Mesendoderm (in vitro differentiated cells): ENCODE measurements at regions not wholly inside any gene's neighbourhood (a gene's known extent, or its start where the extent isn't known, plus 50 kb on each side); places are given as distances from the start of the nearest gene placed in this dataset.

Experiments
- DNase-seq: peaks from one replicate; pipeline ENCODE4 v3.0.0; 2013
- H2AK5ac ChIP-seq: 2 replicates; pipeline ENCODE4 v1.6.1; 2013; ENCODE audit warnings: low read length, inconsistent platforms
- H2BK120ac ChIP-seq: 2 replicates; pipeline ENCODE4 v1.6.1; 2013; ENCODE audit warnings: low read depth, mild to moderate bottlenecking, low read length, moderate library complexity, mixed read lengths
- H2BK15ac ChIP-seq: replicated peaks from 2 replicates; pipeline ENCODE4 v1.6.1; 2013; ENCODE audit warnings: low read depth, mild to moderate bottlenecking, moderate library complexity
- H2BK5ac ChIP-seq: 2 replicates; pipeline ENCODE4 v1.6.1; 2013; ENCODE audit warnings: low read length, inconsistent platforms
- H3K18ac ChIP-seq: 2 replicates; pipeline ENCODE4 v1.6.1; 2013; ENCODE audit warnings: mild to moderate bottlenecking, low read length, mixed read lengths
- H3K23ac ChIP-seq: one replicate; pipeline ENCODE4 v1.6.1; 2013; ENCODE audit warnings: low read length
- H3K27ac ChIP-seq: 2 replicates; pipeline ENCODE4 v1.5.1; 2013; ENCODE audit warnings: low read depth, mild to moderate bottlenecking, inconsistent platforms, low read length, moderate library complexity
- H3K27me3 ChIP-seq: 2 replicates; pipeline ENCODE4 v1.6.1; 2013; ENCODE audit warnings: low read length, control low read depth, mild to moderate bottlenecking, inconsistent platforms; ENCODE audit not compliant: insufficient read depth, poor library complexity
- H3K36me3 ChIP-seq: 2 replicates; pipeline ENCODE4 v1.6.1; 2013; ENCODE audit warnings: low read length, inconsistent platforms; ENCODE audit not compliant: control insufficient read depth, insufficient read depth
- H3K4ac ChIP-seq: one replicate; pipeline ENCODE4 v1.6.1; 2013; ENCODE audit warnings: low read depth, mild to moderate bottlenecking, low read length, moderate library complexity
- H3K4me1 ChIP-seq: 2 replicates; pipeline ENCODE4 v1.6.1; 2013; ENCODE audit warnings: low read depth, low read length, inconsistent platforms; ENCODE audit not compliant: control insufficient read depth
- H3K4me2 ChIP-seq: 2 replicates; pipeline ENCODE4 v1.6.1; 2013; ENCODE audit warnings: low read length
- H3K4me3 ChIP-seq: 2 replicates; pipeline ENCODE4 v1.5.1; 2013; ENCODE audit warnings: mild to moderate bottlenecking, low read length
- H3K56ac ChIP-seq: one replicate; pipeline ENCODE4 v1.6.1; 2013; ENCODE audit warnings: low read length
- H3K79me1 ChIP-seq: 2 replicates; pipeline ENCODE4 v1.6.1; 2013; ENCODE audit warnings: low read length, inconsistent platforms
- H3K79me2 ChIP-seq: 2 replicates; pipeline ENCODE4 v1.6.1; 2013; ENCODE audit warnings: mild to moderate bottlenecking, low read length; ENCODE audit not compliant: control insufficient read depth, insufficient read depth
- H3K9ac ChIP-seq: 2 replicates; pipeline ENCODE4 v1.6.1; 2013; ENCODE audit warnings: low read length, inconsistent platforms
- H4K5ac ChIP-seq: one replicate; pipeline ENCODE4 v1.6.1; 2013; ENCODE audit warnings: low read length
- H4K8ac ChIP-seq: one replicate; pipeline ENCODE4 v1.6.1; 2013; ENCODE audit warnings: low read depth, mild to moderate bottlenecking, control low read depth, low read length, moderate library complexity
- WGBS: extraction: QIAGEN DNeasy Blood & Tissue Kit; methylation state at CpG from one replicate; pipeline ENCODE4 v1.1.7; 2013; ENCODE audit warnings: low lambda C conversion rate, missing lambda C conversion rate; ENCODE audit not compliant: insufficient coverage; ENCODE audit errors: extremely low coverage; 5-methylcytosine and 5-hydroxymethylcytosine counted together

DNA sequence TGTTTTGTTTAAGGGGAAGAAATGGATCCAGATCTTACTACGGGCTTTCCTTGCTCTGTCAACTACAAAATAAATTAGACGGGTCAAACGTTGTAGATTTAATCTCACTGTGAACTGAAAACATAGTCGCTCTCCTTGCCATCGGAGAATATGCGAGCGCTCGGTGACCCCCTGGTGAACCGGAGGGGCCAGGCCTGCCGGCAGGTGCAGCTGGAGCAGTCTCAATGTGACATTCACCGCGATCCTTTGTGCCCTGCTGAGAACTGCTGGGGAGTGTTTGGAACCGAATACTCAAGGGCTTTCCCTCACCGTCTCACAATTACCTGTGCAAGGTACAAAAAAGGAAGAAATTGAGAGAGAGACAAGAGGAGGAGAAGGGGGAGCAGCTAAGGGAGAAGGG is 174.1 kb upstream of the GPR26 start:
- DNase-seq = no peak
- H3K4me1 ChIP-seq = peaks cover 2% of the 10 kb centered on the region
- no peak overlapping the region for H2AK5ac ChIP-seq
- no peaks in the 10 kb centered on the region for H3K36me3 ChIP-seq
- no peak overlapping the region for H4K8ac ChIP-seq
- H3K4me3 ChIP-seq = no peak overlapping the region
- H4K5ac ChIP-seq = no peak overlapping the region
- no peak overlapping the region for H3K56ac ChIP-seq
- H3K4me2 ChIP-seq = no peak overlapping the region
- no peak overlapping the region for H2BK15ac ChIP-seq
- H3K79me1 ChIP-seq = no peaks in the 10 kb centered on the region
- no peak overlapping the region for H2BK5ac ChIP-seq
- H3K79me2 ChIP-seq = no peaks in the 10 kb centered on the region
- no peak overlapping the region for H3K4ac ChIP-seq
- no peak overlapping the region for H3K23ac ChIP-seq
- H3K27ac ChIP-seq = no peak overlapping the region
- no CpG with 5 or more reads among the region's 14 CpGs for WGBS
- no peak overlapping the region for H3K9ac ChIP-seq
- H2BK120ac ChIP-seq = no peak overlapping the region
- no peak overlapping the region for H3K18ac ChIP-seq
- H3K27me3 ChIP-seq = no peaks in the 10 kb centered on the region

DNA sequence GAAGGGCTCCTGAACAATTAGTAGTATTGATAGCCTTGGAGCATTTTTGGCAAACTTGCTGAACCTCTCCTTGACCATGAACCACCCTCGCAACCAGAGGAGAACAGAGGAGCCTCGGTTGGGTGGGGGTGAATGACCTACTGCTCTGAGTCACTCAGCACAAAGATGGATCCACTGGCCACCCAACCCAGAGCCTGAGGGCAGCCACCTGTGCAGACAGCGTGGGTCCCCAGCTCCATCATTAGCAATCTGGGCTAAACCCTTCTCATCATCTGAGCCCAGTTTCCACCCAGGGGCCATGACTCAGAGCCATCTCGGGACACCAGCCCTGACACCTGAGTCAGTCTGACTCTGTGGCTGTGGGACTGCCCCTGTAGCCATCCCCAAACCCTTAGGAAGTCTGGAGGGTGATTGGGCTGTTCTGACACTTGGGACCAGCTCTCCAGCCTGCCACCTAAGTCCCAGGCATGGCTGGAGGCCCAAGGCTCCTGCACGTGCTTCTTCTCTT is 171.8 kb upstream of the GPR26 start:
- no peak overlapping the region for H3K4me3 ChIP-seq
- peaks cover 4% of the 10 kb centered on the region for H3K4me1 ChIP-seq
- no peaks in the 10 kb centered on the region for H3K27me3 ChIP-seq
- no peaks in the 10 kb centered on the region for H3K79me2 ChIP-seq
- H2AK5ac ChIP-seq = no peak overlapping the region
- H2BK15ac ChIP-seq = no peak overlapping the region
- H3K36me3 ChIP-seq = no peaks in the 10 kb centered on the region
- H4K8ac ChIP-seq = no peak overlapping the region
- no peaks in the 10 kb centered on the region for H3K79me1 ChIP-seq
- H3K56ac ChIP-seq = no peak overlapping the region
- H3K9ac ChIP-seq = no peak overlapping the region
- DNase-seq = no peak
- H2BK5ac ChIP-seq = no peak overlapping the region
- H3K23ac ChIP-seq = no peak overlapping the region
- no CpG with 5 or more reads among the region's 5 CpGs for WGBS
- no peak overlapping the region for H2BK120ac ChIP-seq
- H3K27ac ChIP-seq = no peak overlapping the region
- no peak overlapping the region for H4K5ac ChIP-seq
- H3K4me2 ChIP-seq = no peak overlapping the region
- H3K4ac ChIP-seq = no peak overlapping the region
- H3K18ac ChIP-seq = no peak overlapping the region

DNA sequence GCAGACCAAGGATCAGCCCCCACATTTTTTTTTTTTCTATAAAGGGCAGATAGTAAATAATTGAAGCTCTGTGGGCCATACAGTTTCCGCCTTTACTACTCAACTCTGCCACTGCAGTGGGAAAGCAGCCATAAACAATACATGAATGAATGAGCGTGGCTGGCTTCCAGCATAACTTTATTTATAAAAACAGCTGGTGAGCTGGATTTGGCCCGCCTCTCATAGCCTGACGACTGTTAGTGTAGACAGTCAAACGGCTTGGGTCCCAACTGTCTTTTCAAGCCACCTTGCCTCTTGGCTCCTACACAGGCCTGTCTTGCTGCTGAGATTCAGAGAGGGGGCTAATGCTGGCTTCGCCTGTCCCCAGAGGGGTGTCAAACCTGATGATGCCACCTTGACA is 169.8 kb upstream of the GPR26 start:
- no peak overlapping the region for H3K56ac ChIP-seq
- WGBS = no CpG with 5 or more reads among the region's 6 CpGs
- H3K23ac ChIP-seq = no peak overlapping the region
- DNase-seq = no peak
- no peaks in the 10 kb centered on the region for H3K27me3 ChIP-seq
- no peak overlapping the region for H2BK5ac ChIP-seq
- no peak overlapping the region for H3K9ac ChIP-seq
- H3K4me1 ChIP-seq = peaks cover 4% of the 10 kb centered on the region
- H3K79me1 ChIP-seq = no peaks in the 10 kb centered on the region
- no peak overlapping the region for H3K18ac ChIP-seq
- no peak overlapping the region for H4K5ac ChIP-seq
- no peak overlapping the region for H4K8ac ChIP-seq
- H3K4me3 ChIP-seq = no peak overlapping the region
- no peak overlapping the region for H2BK15ac ChIP-seq
- H3K79me2 ChIP-seq = no peaks in the 10 kb centered on the region
- H2AK5ac ChIP-seq = no peak overlapping the region
- no peaks in the 10 kb centered on the region for H3K36me3 ChIP-seq
- H3K4ac ChIP-seq = no peak overlapping the region
- no peak overlapping the region for H3K4me2 ChIP-seq
- no peak overlapping the region for H3K27ac ChIP-seq
- H2BK120ac ChIP-seq = no peak overlapping the region

DNA sequence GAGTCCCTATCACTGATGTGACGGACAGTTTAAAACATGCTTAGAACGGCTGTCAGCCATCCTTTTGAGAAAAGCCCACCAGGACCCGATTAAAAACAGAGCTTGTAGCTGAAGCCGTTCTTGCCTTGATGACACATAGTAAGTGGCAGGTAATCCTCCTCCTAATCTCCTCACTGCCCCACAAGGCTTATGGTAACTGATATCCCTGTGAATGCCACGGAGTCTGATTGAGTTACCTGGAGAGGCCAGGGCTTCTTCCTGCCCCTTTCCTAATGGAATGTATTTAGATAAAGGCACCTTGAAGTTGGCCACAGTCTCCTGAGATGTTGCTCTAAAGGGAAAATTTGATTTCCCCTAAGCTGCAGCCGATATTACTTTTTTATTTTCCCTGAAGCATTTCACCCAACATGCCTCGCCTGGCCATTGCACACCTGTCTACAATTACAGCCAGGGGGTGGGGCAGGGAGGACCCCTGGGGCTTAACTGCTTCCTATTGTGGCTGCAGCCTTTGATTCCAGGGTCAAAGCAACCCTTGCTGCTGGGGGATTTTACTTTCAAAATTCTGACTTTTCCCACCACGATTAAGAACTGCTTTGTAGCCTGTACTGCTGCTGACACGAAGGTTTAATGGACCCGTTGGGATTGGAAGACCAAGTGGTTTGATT is 169.0 kb upstream of the GPR26 start:
- Histone ChIP-seq H4K8ac (no peak overlapping the region), H2AK5ac (no peak overlapping the region), H2BK5ac (no peak overlapping the region), H3K18ac (no peak overlapping the region), H3K9ac (no peak overlapping the region), H3K4me1 (peaks cover 4% of the 10 kb centered on the region), H3K4me2 (no peak overlapping the region), H3K27ac (no peak overlapping the region), H3K36me3 (no peaks in the 10 kb centered on the region), H3K23ac (no peak overlapping the region), H3K27me3 (no peaks in the 10 kb centered on the region), H2BK15ac (no peak overlapping the region), H3K79me2 (no peaks in the 10 kb centered on the region), H2BK120ac (no peak overlapping the region), H3K79me1 (no peaks in the 10 kb centered on the region), H3K56ac (no peak overlapping the region), H3K4me3 (no peak overlapping the region), H3K4ac (no peak overlapping the region), H4K5ac (no peak overlapping the region)
- no CpG with 5 or more reads among the region's 10 CpGs for WGBS
- peak; percentile 71 for DNase-seq

DNA sequence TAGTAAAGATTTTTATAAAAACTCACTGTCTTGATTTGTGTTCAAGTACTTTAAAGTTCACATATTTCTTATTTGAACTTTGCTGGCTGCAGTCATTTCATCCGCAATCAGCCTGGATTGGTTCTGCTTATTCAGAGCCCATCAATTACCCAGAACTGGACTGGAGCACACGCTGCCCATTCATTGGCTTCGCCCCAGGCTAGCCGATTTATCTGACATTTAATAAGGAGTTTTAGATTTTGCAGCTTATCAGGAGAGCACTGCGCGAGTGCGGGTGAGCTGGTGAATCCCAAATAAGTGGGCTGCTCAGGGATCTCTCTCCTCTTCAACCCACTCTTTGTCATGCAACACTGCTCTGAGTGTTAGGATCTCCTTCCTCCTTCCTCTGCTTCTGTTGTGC is 166.0 kb upstream of the GPR26 start:
- H3K27ac ChIP-seq = no peak overlapping the region
- WGBS = no CpG with 5 or more reads among the region's 7 CpGs
- H2BK120ac ChIP-seq = no peak overlapping the region
- DNase-seq = no peak
- no peak overlapping the region for H3K9ac ChIP-seq
- H2BK5ac ChIP-seq = no peak overlapping the region
- no peak overlapping the region for H4K8ac ChIP-seq
- H3K56ac ChIP-seq = no peak overlapping the region
- H3K4me3 ChIP-seq = no peak overlapping the region
- no peak overlapping the region for H2AK5ac ChIP-seq
- H3K18ac ChIP-seq = no peak overlapping the region
- H3K27me3 ChIP-seq = no peaks in the 10 kb centered on the region
- H4K5ac ChIP-seq = no peak overlapping the region
- H3K79me1 ChIP-seq = no peaks in the 10 kb centered on the region
- H3K4ac ChIP-seq = no peak overlapping the region
- no peak overlapping the region for H3K23ac ChIP-seq
- no peak overlapping the region for H2BK15ac ChIP-seq
- H3K4me2 ChIP-seq = no peak overlapping the region
- H3K79me2 ChIP-seq = no peaks in the 10 kb centered on the region
- H3K36me3 ChIP-seq = no peaks in the 10 kb centered on the region
- H3K4me1 ChIP-seq = peaks cover 4% of the 10 kb centered on the region

DNA sequence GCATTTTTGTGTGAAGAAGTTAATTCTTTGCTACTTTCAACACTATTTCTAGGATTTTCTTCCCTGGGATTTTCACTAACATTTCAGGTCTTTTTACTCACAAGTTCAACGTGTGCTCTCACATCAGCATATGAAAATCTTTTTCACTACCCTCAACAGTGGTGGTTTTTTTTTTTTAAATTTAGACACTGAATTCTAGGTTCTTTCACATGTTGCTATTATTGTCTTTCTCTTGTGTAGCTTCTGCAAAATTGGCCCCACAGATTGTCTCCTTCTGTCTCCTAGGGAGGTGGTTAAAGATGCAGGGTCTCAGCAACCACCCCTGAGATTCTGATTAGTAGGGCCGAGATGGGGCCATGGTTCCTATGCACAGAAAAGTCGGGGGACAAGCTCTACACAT is 165.0 kb upstream of the GPR26 start:
- Histone ChIP-seq H3K4me3 (no peak overlapping the region), H2BK5ac (no peak overlapping the region), H3K36me3 (no peaks in the 10 kb centered on the region), H3K79me1 (no peaks in the 10 kb centered on the region), H2AK5ac (no peak overlapping the region), H3K23ac (no peak overlapping the region), H4K8ac (no peak overlapping the region), H3K56ac (no peak overlapping the region), H4K5ac (no peak overlapping the region), H3K4ac (no peak overlapping the region), H2BK15ac (no peak overlapping the region), H3K4me2 (no peak overlapping the region), H3K4me1 (peaks cover 4% of the 10 kb centered on the region), H3K18ac (no peak overlapping the region), H3K27me3 (no peaks in the 10 kb centered on the region), H3K79me2 (no peaks in the 10 kb centered on the region), H3K9ac (no peak overlapping the region), H2BK120ac (no peak overlapping the region), H3K27ac (no peak overlapping the region)
- DNase-seq = no peak
- WGBS = no CpG with 5 or more reads among the region's 3 CpGs
